OCI-LY7 (cell line): ENCODE measurements at regions not wholly inside any gene's neighbourhood (a gene's known extent, or its start where the extent isn't known, plus 50 kb on each side); places are given as distances from the start of the nearest gene placed in this dataset.

Experiments used
- BruUV-seq: library from RNA; stranded (reverse); fragments of 400-500 nt; replicated peaks from 2 replicates; lab custom pipeline; 2021; lab: Mats Ljungman, UMichigan
- CTCF ChIA-PET: fragments of 300-600 bp; sonication (Branson Sonifier 250); formaldehyde crosslinking; loops from one replicate; lab custom pipeline; 2022; ENCODE audit warnings: antibody characterized with exemption; ENCODE audit not compliant: unreplicated experiment; lab: Charles Lee
- POLR2A ChIA-PET: fragments of 300-600 bp; sonication (Branson Sonifier 250); formaldehyde crosslinking; loops from one replicate; lab custom pipeline; 2022; ENCODE audit warnings: antibody characterized with exemption; lab: Charles Lee
- DNase-seq: peaks from one replicate; pipeline ENCODE4 v3.0.0-alpha.2; 2015; ENCODE audit warnings: low spot score
- H2AFZ ChIP-seq: fragments of 200-600 bp; sonication (generic), shearing (Covaris generic); 2 replicates; pipeline ENCODE4 v1.6.1; 2014; ENCODE audit warnings: mild to moderate bottlenecking, antibody characterized with exemption, low read length, moderate library complexity
- H3K27ac ChIP-seq: fragments of 200-600 bp; sonication (generic); 2 replicates; pipeline ENCODE4 v1.5.1; 2014; ENCODE audit warnings: mixed run types, low read depth, mild to moderate bottlenecking, moderate library complexity, low read length, inconsistent platforms; ENCODE audit not compliant: poor library complexity, severe bottlenecking
- H3K36me3 ChIP-seq: fragments of 200-600 bp; sonication (generic); 2 replicates; pipeline ENCODE4 v1.6.1; 2014; ENCODE audit warnings: mild to moderate bottlenecking, antibody characterized with exemption, low read length, moderate library complexity, mixed read lengths; ENCODE audit not compliant: insufficient read depth
- H3K4me1 ChIP-seq: fragments of 200-600 bp; sonication (generic); 2 replicates; pipeline ENCODE4 v1.5.1; 2014; ENCODE audit warnings: mild to moderate bottlenecking, low read length; ENCODE audit not compliant: insufficient read depth, poor library complexity, severe bottlenecking
- H3K4me2 ChIP-seq: fragments of 200-600 bp; sonication (generic); 2 replicates; pipeline ENCODE4 v1.6.1; 2014; ENCODE audit warnings: mild to moderate bottlenecking, low read length
- H3K4me3 ChIP-seq: fragments of 200-600 bp; sonication (generic); 2 replicates; pipeline ENCODE4 v1.5.1; 2014; ENCODE audit warnings: mild to moderate bottlenecking, low read depth, low read length; ENCODE audit not compliant: poor library complexity, severe bottlenecking
- H3K79me2 ChIP-seq: fragments of 200-600 bp; sonication (generic); 2 replicates; pipeline ENCODE4 v1.6.1; 2016; ENCODE audit warnings: low read depth, mild to moderate bottlenecking, low read length, moderate library complexity, mixed read lengths; ENCODE audit not compliant: insufficient read depth
- H3K9me2 ChIP-seq: fragments of 200-600 bp; sonication (generic); 2 replicates; pipeline ENCODE4 v1.6.1; 2016; ENCODE audit warnings: mild to moderate bottlenecking, low read length, mixed read lengths; ENCODE audit not compliant: insufficient read depth
- H3K9me3 ChIP-seq: fragments of 200-600 bp; sonication (generic); 2 replicates; pipeline ENCODE4 v1.6.1; 2014; ENCODE audit warnings: mild to moderate bottlenecking, mixed run types, low read length, mixed read lengths
- H4K20me1 ChIP-seq: fragments of 200-600 bp; sonication (generic); 2 replicates; pipeline ENCODE4 v1.6.1; 2014; ENCODE audit warnings: mild to moderate bottlenecking, antibody characterized with exemption, low read length, moderate library complexity, mixed read lengths; ENCODE audit not compliant: insufficient read depth
- CTCF ChIP-seq: fragments of 200-600 bp; sonication (generic); conservative IDR thresholded peaks from 2 replicates; pipeline ENCODE4 v1.5.1; 2014; ENCODE audit warnings: mild to moderate bottlenecking, antibody characterized with exemption, low read length, moderate library complexity, mixed read lengths
- EZH2phosphoT487 ChIP-seq: fragments of 200-600 bp; sonication (generic); IDR thresholded peaks from 2 replicates; pipeline ENCODE4 v1.6.1; 2018; ENCODE audit warnings: low read depth, borderline replicate concordance, mild to moderate bottlenecking, mixed run types, antibody characterized with exemption, low read length, moderate library complexity, mixed read lengths
- intact Hi-C: fragments of 100-400 bp; cut with micrococcal nuclease; formaldehyde crosslinking; loops from one replicate; pipeline ENCODE4 v1.10.0; 2022; ENCODE audit not compliant: unreplicated experiment

DNA sequence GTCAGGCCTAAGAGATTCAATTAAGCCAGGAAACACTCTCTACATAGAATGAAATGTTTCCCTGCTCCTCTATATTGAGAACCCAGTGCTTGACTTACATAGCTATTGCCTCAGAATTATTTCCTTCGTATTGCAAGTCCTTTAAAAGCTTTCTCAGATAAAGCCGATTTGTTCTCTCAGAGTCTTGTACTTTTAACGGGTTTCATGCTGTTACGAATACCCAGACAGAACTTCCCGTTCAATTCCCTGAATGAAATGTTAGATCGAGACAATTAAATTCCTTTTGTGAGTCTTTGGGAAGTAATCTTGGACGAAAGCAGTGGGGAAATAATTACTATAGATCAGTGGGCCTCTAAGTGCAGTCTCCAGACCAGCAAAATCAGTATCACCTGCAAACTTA lies 102.8 kb upstream of the CHL1 start:
- TF ChIP-seq EZH2phosphoT487 (no peak), CTCF (no peak)
- H2AFZ ChIP-seq: no peak overlapping the region
- no peak overlapping the region for H3K4me3 ChIP-seq
- POLR2A ChIA-PET: interaction anchor here (0.5 kb wide), 1 partner anchor 104 kb away, joined by 5 read pairs; no protein-coding TSS in a partner anchor
- no peak for DNase-seq
- H3K79me2 ChIP-seq: no peaks in the 10 kb centered on the region
- no peaks in the 10 kb centered on the region for H4K20me1 ChIP-seq
- no peak overlapping the region for H3K4me2 ChIP-seq
- intact Hi-C loops: no loop called here
- H3K4me1 ChIP-seq: no peaks in the 10 kb centered on the region
- H3K9me3 ChIP-seq: no peaks in the 10 kb centered on the region
- CTCF ChIA-PET: no interaction called here
- no TSS peak for BruUV-seq
- H3K27ac ChIP-seq: no peak overlapping the region
- no peaks in the 10 kb centered on the region for H3K36me3 ChIP-seq
- no peaks in the 10 kb centered on the region for H3K9me2 ChIP-seq

DNA sequence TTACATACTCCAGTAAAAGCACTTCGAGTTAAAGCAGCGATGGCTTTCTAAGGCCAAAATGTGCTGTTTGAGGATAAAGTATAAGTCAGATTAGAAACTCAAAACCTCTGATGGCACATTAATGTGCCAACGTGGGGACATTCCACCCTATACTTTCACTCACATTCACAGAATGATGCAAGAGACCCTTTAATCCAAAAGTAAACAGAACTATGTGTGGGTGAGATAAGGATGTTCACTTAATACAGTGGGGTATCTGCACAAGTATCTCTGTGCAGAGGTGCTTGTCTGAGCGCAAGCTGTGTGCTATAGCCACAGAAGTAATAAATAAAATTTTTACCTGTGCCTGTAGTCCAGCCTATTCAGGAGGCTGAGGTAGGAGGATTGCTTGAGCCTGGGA lies 100.3 kb upstream of the CHL1 start:
- H3K9me3 ChIP-seq: no peaks in the 10 kb centered on the region
- TF ChIP-seq EZH2phosphoT487: no peak
- TF ChIP-seq CTCF: no peak
- intact Hi-C loops: no loop called here
- no peak overlapping the region for H3K4me2 ChIP-seq
- DNase-seq: no peak
- no peaks in the 10 kb centered on the region for H3K4me1 ChIP-seq
- POLR2A ChIA-PET: no interaction called here
- CTCF ChIA-PET: no interaction called here
- H3K79me2 ChIP-seq: no peaks in the 10 kb centered on the region
- H3K9me2 ChIP-seq: no peaks in the 10 kb centered on the region
- no peaks in the 10 kb centered on the region for H3K36me3 ChIP-seq
- H4K20me1 ChIP-seq: no peaks in the 10 kb centered on the region
- no peak overlapping the region for H2AFZ ChIP-seq
- no TSS peak for BruUV-seq
- no peak overlapping the region for H3K4me3 ChIP-seq
- no peak overlapping the region for H3K27ac ChIP-seq

DNA sequence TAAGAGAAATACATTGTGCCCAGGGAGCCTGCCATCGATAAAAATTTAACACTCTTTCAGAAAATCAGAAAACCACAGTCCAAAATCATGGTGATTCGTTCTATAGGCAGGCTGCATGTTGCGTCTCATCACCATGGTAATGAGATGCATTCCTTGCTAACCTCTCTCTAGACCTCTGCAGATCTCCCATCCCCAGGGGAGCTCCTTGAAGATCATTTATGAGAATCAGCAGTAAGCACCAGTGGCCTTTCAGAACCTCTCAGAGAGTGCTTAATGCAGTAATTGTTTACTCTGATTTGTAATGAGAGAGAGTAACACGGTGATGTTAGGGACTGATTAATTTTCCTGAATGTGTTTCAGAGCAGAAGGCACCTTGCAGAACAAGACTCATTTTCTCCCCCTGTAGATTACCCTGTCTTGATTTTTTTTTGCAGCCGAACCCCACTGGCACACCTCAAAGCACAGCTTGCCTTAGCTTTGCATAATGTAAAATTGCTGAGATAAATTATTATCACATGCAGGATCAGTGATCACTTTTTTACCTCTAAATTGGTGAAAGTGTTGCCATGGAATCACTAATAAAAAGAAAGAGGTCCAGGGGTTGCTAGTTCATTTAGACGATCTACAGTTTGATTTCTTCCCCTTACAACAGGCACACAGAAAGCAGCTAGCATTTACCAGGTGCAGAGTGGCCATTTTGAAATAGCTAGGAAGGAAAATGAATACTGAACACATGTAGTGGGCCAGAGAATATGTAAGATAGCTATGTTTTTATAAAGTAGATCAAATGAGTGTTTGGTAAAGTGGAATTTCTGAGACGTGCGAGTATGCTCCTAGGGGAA lies 98.9 kb upstream of the CHL1 start:
- no peak for DNase-seq
- CTCF ChIA-PET: no interaction called here
- H3K4me2 ChIP-seq: no peak overlapping the region
- no peak overlapping the region for H3K4me3 ChIP-seq
- H3K27ac ChIP-seq: no peak overlapping the region
- no peaks in the 10 kb centered on the region for H3K4me1 ChIP-seq
- no peaks in the 10 kb centered on the region for H3K9me3 ChIP-seq
- no peaks in the 10 kb centered on the region for H3K9me2 ChIP-seq
- BruUV-seq: no TSS peak
- TF ChIP-seq EZH2phosphoT487 (no peak), CTCF (no peak)
- H4K20me1 ChIP-seq: no peaks in the 10 kb centered on the region
- intact Hi-C loops: no loop called here
- H3K36me3 ChIP-seq: no peaks in the 10 kb centered on the region
- H2AFZ ChIP-seq: no peak overlapping the region
- POLR2A ChIA-PET: interaction anchor here (0.7 kb wide), 1 partner anchor 203 kb away, joined by 3 read pairs; no protein-coding TSS in a partner anchor
- H3K79me2 ChIP-seq: no peaks in the 10 kb centered on the region
